Germinal center (tissue), 1 donor: ENCODE measurements at regions not wholly inside any gene's neighbourhood (a gene's known extent, or its start where the extent isn't known, plus 50 kb on each side); places are given as distances from the start of the nearest gene placed in this dataset.

ENCODE experiments used
- DNase-seq: peaks from one replicate; pipeline ENCODE4 v3.0.0; 2012; ENCODE audit warnings: mixed read lengths, low spot score

GRCh38 chr6:168384045-168385036 is 56.6 kb upstream of the SMOC2 start:
- no peak for DNase-seq

DNA sequence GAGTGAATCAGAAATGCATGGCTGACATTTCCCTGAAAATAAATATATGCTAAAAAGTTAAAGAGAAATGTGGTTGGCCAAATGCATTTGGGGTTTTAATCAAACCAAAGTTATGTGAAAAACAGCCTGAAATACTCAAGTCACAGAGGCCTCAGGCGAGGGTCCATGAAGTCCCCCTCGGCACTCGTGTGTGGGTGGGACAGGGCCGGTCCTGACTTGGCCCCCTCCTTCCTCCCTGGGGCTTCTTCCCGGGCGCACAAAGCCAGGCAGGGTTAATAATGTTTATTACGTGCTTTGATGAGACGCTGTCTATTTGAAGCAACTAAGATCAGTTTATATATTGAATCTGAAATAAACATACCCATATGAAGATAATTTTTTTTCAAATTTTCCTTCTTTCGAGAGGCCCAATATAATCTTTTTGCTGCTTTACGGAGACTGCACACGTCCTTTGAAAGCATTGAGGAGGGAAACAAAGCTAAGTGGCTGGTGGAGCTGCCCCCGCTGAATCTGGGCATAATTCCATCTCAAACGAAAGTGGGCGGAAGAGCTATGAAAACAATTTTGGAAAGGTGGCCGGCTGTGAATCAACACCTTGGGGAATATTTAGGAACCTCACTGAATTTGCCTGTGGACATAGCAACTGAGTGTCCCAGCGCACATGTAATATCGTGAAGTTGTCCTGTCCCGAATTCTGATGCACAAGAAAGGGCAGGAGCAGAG is 55.8 kb upstream of the SMOC2 start:
- no peak for DNase-seq

DNA sequence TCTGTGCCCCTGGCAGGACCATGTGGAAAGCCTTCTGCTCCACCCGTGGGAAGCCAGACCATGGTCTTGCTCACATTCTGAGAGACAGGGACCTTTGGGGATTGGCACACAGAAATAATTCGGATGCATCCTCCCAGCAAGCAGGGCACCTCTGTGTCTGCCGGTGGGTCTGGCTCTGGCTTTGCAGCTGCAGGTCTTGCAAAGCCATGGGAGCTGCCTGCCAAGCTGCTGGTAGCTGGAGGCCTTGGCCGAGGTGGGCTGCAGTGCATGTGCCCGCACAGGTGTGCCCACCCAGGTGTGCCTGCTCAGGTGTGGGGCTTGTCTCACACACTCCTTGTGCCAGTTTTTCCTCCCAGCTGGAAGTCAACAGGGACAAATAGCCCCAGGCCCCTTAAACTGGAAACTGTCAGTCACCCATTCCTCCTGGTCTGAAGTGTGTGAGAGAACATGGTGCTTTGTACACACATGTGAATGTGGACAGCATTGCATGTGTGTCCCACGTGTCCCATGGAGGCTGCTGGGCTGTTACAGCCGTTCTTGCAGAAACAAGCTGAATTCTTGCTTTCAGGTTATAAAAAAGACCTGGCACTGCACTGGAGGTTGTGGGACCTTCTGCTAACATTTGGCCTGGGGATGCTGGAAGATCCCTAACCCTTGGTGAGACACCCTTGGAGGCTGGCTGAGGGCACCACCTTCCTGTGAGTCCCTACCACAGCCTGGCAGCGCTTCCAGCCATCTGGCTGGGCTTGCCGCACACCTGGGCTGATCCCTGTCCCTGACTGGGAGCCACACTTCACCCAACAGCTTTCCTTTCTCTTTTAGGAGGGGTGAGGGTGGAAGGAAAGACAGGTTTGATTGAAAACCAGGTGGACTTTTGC is 54.9 kb upstream of the SMOC2 start:
- no peak for DNase-seq

DNA sequence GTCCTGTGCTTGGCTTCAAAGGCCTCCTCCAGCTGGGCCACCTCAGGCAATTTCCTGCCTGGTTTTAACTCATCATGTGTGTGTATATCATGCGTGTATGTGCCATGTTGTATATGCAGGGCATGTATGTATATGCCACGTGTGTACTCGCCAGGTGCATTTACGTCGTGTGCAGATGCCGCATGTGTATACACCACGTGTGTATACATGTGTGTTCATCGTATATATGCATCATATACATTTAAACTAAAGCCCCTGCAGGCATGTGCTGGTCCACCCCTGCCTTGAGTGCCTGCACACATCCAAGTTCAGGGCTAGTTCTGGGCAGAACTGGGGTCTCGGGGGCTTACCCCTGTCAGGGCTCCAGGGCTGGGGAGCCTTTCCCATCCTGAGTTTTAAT is 54.0 kb upstream of the SMOC2 start:
- no peak for DNase-seq

DNA sequence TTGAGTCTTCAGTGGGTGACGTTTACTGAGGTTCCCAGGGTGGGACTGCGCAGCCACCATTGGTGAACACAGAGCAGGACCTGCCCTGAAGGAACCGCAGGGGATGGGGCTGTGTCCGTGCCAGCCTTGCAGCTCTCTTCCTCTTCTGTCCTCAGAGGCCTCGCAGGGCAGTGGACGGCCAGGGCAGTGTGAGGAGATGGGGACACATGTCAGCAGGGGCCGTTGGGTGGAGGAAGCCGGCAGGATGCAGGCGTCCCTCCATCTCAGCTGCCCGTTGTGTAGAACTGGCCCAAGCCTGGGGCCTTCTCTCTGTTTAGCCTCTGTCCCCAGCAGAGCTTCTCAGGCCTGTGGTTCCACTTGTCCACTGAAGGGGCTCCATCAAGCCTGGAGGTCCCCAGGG is 53.6 kb upstream of the SMOC2 start:
- DNase-seq, result no peak

- DNase-seq, result no peak
Observed at GRCh38 chr6:168387911-168388310, 53.1 kb upstream of the SMOC2 start.

DNA sequence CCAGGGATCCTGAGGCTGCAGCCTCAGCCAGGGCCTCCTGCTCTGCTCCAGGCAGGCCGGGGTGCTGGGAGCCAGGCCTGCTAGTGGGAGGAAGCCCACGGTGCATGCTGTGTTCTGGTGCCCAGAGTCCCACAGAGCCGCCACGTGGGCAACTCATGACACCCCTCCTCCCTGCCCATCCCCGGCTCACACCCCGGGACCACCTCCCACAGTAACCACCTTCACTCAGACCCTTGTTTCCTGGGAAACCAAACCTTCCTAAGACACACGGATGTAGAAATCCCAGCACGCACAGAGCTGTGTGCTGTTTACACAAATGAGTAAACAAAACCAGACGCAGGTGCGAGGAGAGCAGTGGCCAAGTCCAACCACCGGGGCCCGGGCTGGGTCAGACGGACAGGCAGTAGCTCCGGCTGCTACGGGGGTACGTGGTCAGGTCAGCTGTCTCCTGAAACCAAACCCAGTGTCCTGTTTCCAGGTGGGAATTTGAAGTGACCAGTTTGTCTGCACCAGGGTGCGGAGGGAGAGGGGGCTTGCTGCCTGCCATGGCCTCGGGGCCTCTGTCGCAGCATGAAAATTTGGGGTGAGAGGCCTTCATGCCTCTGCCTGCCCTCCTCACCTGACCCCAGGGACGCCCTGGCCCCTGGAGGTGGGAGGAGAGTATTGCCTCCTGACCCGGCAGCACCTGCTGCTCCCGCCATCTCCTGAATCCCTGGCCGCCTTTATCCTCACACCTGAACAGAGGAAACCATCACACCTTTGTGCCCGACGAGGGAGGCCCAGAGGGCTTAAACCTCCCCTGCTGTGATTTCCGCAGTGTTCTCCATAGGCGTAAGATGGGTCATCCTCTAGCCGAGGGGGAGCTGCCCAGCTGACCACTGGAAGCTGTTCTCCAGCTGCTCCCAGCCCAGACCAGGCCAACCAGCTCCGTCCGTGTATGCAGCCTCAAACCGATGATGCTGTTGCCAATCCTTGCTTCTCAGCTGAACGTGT is 52.0 kb upstream of the SMOC2 start:
- DNase-seq, result no peak

DNA sequence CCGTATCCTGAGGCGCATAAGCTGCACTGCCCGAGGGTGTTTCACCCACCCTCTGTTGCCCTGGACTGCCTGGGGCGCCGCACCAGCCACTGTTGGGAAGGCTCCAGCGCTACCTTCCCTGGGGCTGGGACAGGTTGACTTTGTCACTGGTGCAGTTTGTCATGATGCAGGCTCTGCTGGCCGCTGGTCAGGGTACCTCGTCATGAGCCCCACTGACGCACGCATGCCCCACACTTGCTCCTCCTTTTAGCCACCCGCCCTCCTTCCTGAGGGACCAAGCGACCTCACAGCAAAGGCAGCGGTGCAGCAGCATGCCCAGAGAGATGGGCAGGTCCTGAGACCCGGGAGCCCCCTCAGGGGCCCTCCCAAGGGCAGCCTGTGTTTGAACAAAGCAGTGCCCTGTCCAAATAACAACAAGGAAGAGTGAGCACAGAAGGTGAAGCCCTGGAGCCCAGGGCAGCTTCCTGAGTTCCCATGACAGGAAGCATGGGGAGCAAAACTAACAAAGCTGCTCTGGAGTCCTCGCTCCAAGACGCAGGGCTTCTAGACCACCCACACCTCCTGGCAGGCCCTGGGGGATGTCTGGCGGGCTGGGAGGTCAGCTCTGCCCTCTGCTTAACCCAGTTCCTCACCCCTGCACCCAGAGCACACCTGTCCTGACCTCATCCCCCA is 50.1 kb upstream of the SMOC2 start:
- DNase-seq, result no peak
